GM21786 (cell line): ENCODE measurements at regions not wholly inside any gene's neighbourhood (a gene's known extent, or its start where the extent isn't known, plus 50 kb on each side); places are given as distances from the start of the nearest gene placed in this dataset.
"Not testable (repeated sequence)": the region's sequence is repeated elsewhere in the genome, so short reads cannot be mapped to it uniquely, and the experiment has no call there.

Experiments
- ATAC-seq: cut with Tn5 transposase; IDR thresholded peaks from one replicate; pipeline ENCODE4 v1.9.1; 2021; ENCODE audit not compliant: unreplicated experiment

GRCh38 chr16:51524070-51524469 lies 373.0 kb upstream of the SALL1 start:
- no peak for ATAC-seq

- ATAC-seq, result no peak
Measured at GRCh38 chr16:51523400-51523799, 372.3 kb upstream of the SALL1 start.

- no peak for ATAC-seq
Measured at GRCh38 chr16:51522902-51523301, 371.8 kb upstream of the SALL1 start.

- ATAC-seq, result not testable (repeated sequence)
Measured at GRCh38 chr16:51516960-51517359, 365.9 kb upstream of the SALL1 start.

- ATAC-seq, result no peak
Measured at GRCh38 chr16:51510416-51510815, 359.3 kb upstream of the SALL1 start.

- no peak for ATAC-seq
Measured at GRCh38 chr16:51509336-51509735, 358.3 kb upstream of the SALL1 start.

GRCh38 chr16:51508490-51509212 lies 357.6 kb upstream of the SALL1 start:
- no peak for ATAC-seq

GRCh38 chr16:51507286-51507685 lies 356.2 kb upstream of the SALL1 start:
- no peak for ATAC-seq

- no peak for ATAC-seq
Measured at GRCh38 chr16:51500306-51500705, 349.2 kb upstream of the SALL1 start.

- no peak for ATAC-seq
Measured at GRCh38 chr16:51497541-51498211, 346.6 kb upstream of the SALL1 start.

GRCh38 chr16:51490866-51491265 lies 339.8 kb upstream of the SALL1 start:
- no peak for ATAC-seq

- ATAC-seq, result no peak
Measured at GRCh38 chr16:51487880-51488279, 336.8 kb upstream of the SALL1 start.

GRCh38 chr16:51474414-51475091 lies 323.5 kb upstream of the SALL1 start:
- ATAC-seq, result no peak

- ATAC-seq, result no peak
Measured at GRCh38 chr16:51473091-51473490, 322.0 kb upstream of the SALL1 start.

- ATAC-seq, result no peak
Measured at GRCh38 chr16:51470492-51470891, 319.4 kb upstream of the SALL1 start.

GRCh38 chr16:51464996-51465395 lies 313.9 kb upstream of the SALL1 start:
- ATAC-seq, result no peak

- ATAC-seq, result no peak
Measured at GRCh38 chr16:51461255-51461654, 310.2 kb upstream of the SALL1 start.

- ATAC-seq, result no peak
Measured at GRCh38 chr16:51458356-51459140, 307.5 kb upstream of the SALL1 start.

GRCh38 chr16:51457775-51458174 lies 306.7 kb upstream of the SALL1 start:
- ATAC-seq, result no peak

GRCh38 chr16:51455398-51455797 lies 304.3 kb upstream of the SALL1 start:
- ATAC-seq, result no peak

- no peak for ATAC-seq
Measured at GRCh38 chr16:51453251-51453650, 302.2 kb upstream of the SALL1 start.
